H1 (cell line): ENCODE measurements at regions not wholly inside any gene's neighbourhood (a gene's known extent, or its start where the extent isn't known, plus 50 kb on each side); places are given as distances from the start of the nearest gene placed in this dataset.

Experiments
- CTCF ChIA-PET: fragments of 300-600 bp; sonication (Branson Sonifier 250); formaldehyde crosslinking; loops from one replicate; lab custom pipeline; 2021; ENCODE audit not compliant: partially characterized antibody; lab: Charles Lee
- POLR2A ChIA-PET: fragments of 300-600 bp; sonication (Branson Sonifier 250); formaldehyde crosslinking; loops from one replicate; lab custom pipeline; 2021; ENCODE audit warnings: inconsistent platforms; ENCODE audit not compliant: partially characterized antibody; lab: Charles Lee
- DNase-seq, 2 experiments: peaks; one replicate each; pipeline versions ENCODE4 v3.0.0 to v3.0.0-alpha.2; 2010 to 2022; ENCODE audit warnings: low spot score in 2 of 2, low read depth in 1 of 2, mixed read lengths in 1 of 2
- FAIRE-seq: peaks from 2 replicates; lab custom pipeline; 2011; peaks lifted over from hg19 to GRCh38; lab: Jason Lieb, UNC
- H2AFZ ChIP-seq: 2 replicates; pipeline ENCODE4 v1.8.1; 2012; ENCODE audit warnings: low read length, inconsistent platforms
- H2AK5ac ChIP-seq: 2 replicates; pipeline ENCODE4 v1.6.1; 2013; ENCODE audit warnings: low read depth, low read length
- H2BK120ac ChIP-seq: replicated peaks from 2 replicates; pipeline ENCODE3; 2013; ENCODE audit warnings: low read depth, low read length, inconsistent platforms
- H2BK12ac ChIP-seq: 2 replicates; pipeline ENCODE4 v1.6.1; 2013; ENCODE audit warnings: low read depth, low read length
- H2BK15ac ChIP-seq: 2 replicates; pipeline ENCODE4 v1.6.1; 2013; ENCODE audit warnings: low read length
- H2BK20ac ChIP-seq: 2 replicates; pipeline ENCODE4 v1.6.1; 2013; ENCODE audit warnings: low read length
- H2BK5ac ChIP-seq: 2 replicates; pipeline ENCODE4 v1.6.1; 2013; ENCODE audit warnings: low read depth, low read length
- H3K14ac ChIP-seq: 2 replicates; pipeline ENCODE4 v1.6.1; 2013; ENCODE audit warnings: inconsistent platforms; ENCODE audit not compliant: insufficient read length
- H3K18ac ChIP-seq: 2 replicates; pipeline ENCODE4 v1.6.1; 2013; ENCODE audit warnings: low read length; ENCODE audit errors: extremely low read depth
- H3K23ac ChIP-seq: 2 replicates; pipeline ENCODE4 v1.6.1; 2013; ENCODE audit warnings: inconsistent platforms; ENCODE audit not compliant: insufficient read length
- H3K23me2 ChIP-seq: 2 replicates; pipeline ENCODE4 v1.6.1; 2013; ENCODE audit warnings: low read depth, low read length
- H3K27ac ChIP-seq: 2 replicates; pipeline ENCODE4 v1.6.1; 2011; ENCODE audit warnings: low read depth, low read length, inconsistent platforms
- H3K27me3 ChIP-seq, 4 experiments: replicated peaks in 1 of 4; 1 replicate in 1 of 4; 2 replicates in 3 of 4; pipeline versions ENCODE4 v1.6.1 to v1.8.1; 2011 to 2013; ENCODE audit warnings: low read length in 3 of 4, mild to moderate bottlenecking in 3 of 4, inconsistent platforms in 2 of 4, mixed read lengths in 2 of 4, moderate library complexity in 1 of 4; ENCODE audit not compliant: control insufficient read depth in 3 of 4, insufficient read depth in 3 of 4; ENCODE audit errors: extremely low read depth in 1 of 4
- H3K36me3 ChIP-seq, 4 experiments: 2 replicates each; pipeline versions ENCODE4 v1.6.1 to v1.8.1; 2011 to 2013; ENCODE audit warnings: mild to moderate bottlenecking in 4 of 4, low read length in 3 of 4, moderate library complexity in 2 of 4, control low read depth in 1 of 4, inconsistent platforms in 1 of 4; ENCODE audit not compliant: insufficient read depth in 4 of 4, control insufficient read depth in 2 of 4
- H3K4ac ChIP-seq: replicated peaks from 2 replicates; pipeline ENCODE3; 2013; ENCODE audit warnings: low read length, low read depth, mixed read lengths, inconsistent platforms; ENCODE audit not compliant: insufficient read length
- H3K4me1 ChIP-seq, 4 experiments: replicated peaks in 1 of 4; 1 replicate in 1 of 4; 2 replicates in 3 of 4; pipeline versions ENCODE4 v1.6.1 to v1.8.1; 2011 to 2013; ENCODE audit warnings: low read length in 3 of 4, inconsistent platforms in 2 of 4, mixed read lengths in 1 of 4; ENCODE audit not compliant: insufficient read depth in 4 of 4, control insufficient read depth in 3 of 4
- H3K4me2 ChIP-seq, 2 experiments: 2 replicates each; pipeline versions ENCODE4 v1.6.1 to v1.8.1; 2011 to 2013; ENCODE audit warnings: low read depth in 2 of 2, low read length in 2 of 2, control low read depth in 1 of 2, inconsistent platforms in 1 of 2, mild to moderate bottlenecking in 1 of 2; ENCODE audit not compliant: insufficient read depth in 1 of 2
- H3K4me3 ChIP-seq, 4 experiments: fragments of 200-600, 300-600 bp in 1 of 4; sonication (generic), shearing (Covaris generic), sonication (Bioruptor Twin) in 1 of 4; 2 replicates each; pipeline versions ENCODE4 v1.5.1 to v1.8.1; 2011 to 2016; ENCODE audit warnings: low read length in 4 of 4, low read depth in 3 of 4, control low read depth in 2 of 4, inconsistent platforms in 2 of 4, mild to moderate bottlenecking in 2 of 4, mixed read lengths in 1 of 4, moderate library complexity in 1 of 4; ENCODE audit not compliant: insufficient read depth in 2 of 4; ENCODE audit errors: extremely low read depth in 1 of 4
- H3K56ac ChIP-seq: replicated peaks from 2 replicates; pipeline ENCODE3; 2013; ENCODE audit warnings: low read depth, mild to moderate bottlenecking, mixed read lengths, low read length, inconsistent platforms; ENCODE audit not compliant: insufficient read length
- H3K79me1 ChIP-seq: 2 replicates; pipeline ENCODE4 v1.6.1; 2013; ENCODE audit warnings: low read depth, low read length, control low read depth
- H3K79me2 ChIP-seq, 2 experiments: 2 replicates each; pipeline versions ENCODE4 v1.6.1 to v1.8.1; 2012 to 2013; ENCODE audit warnings: low read length in 2 of 2, mild to moderate bottlenecking in 2 of 2, inconsistent platforms in 1 of 2; ENCODE audit not compliant: insufficient read depth in 2 of 2, control insufficient read depth in 1 of 2
- H3K9ac ChIP-seq, 4 experiments: replicated peaks in 1 of 4; 1 replicate in 1 of 4; 2 replicates in 3 of 4; pipeline versions ENCODE4 v1.6.1 to v1.8.1; 2011 to 2013; ENCODE audit warnings: low read depth in 3 of 4, low read length in 3 of 4, control low read depth in 2 of 4, mild to moderate bottlenecking in 2 of 4, moderate library complexity in 2 of 4, inconsistent platforms in 1 of 4; ENCODE audit errors: extremely low read depth in 1 of 4
- H3K9me3 ChIP-seq, 2 experiments: 2 replicates each; pipeline versions ENCODE4 v1.6.1 to v1.8.1; 2012 to 2013; ENCODE audit warnings: mild to moderate bottlenecking in 2 of 2, moderate library complexity in 2 of 2, control low read depth in 1 of 2, inconsistent platforms in 1 of 2, low read depth in 1 of 2, low read length in 1 of 2, mixed read lengths in 1 of 2; ENCODE audit not compliant: insufficient read depth in 2 of 2
- H4K20me1 ChIP-seq, 2 experiments: replicated peaks in 1 of 2; 2 replicates each; pipeline versions ENCODE3 to v1.8.1; 2011 to 2013; ENCODE audit warnings: inconsistent platforms in 2 of 2, low read length in 2 of 2, mild to moderate bottlenecking in 1 of 2; ENCODE audit not compliant: insufficient read depth in 2 of 2, control insufficient read depth in 1 of 2
- H4K5ac ChIP-seq: 2 replicates; pipeline ENCODE4 v1.6.1; 2013; ENCODE audit warnings: low read length, low read depth, mixed read lengths, inconsistent platforms; ENCODE audit not compliant: insufficient read length
- H4K8ac ChIP-seq: 2 replicates; pipeline ENCODE4 v1.8.0; 2013; ENCODE audit warnings: mild to moderate bottlenecking, moderate library complexity, low read length, inconsistent platforms; ENCODE audit not compliant: insufficient read depth; ENCODE audit errors: extremely low read depth
- H4K91ac ChIP-seq: replicated peaks from 2 replicates; pipeline ENCODE3; 2013; ENCODE audit warnings: low read length, mixed read lengths, inconsistent platforms; ENCODE audit not compliant: insufficient read length
- SP2 ChIP-seq: IDR thresholded peaks from 2 replicates; pipeline ENCODE4 v1.6.1; 2012; ENCODE audit warnings: mild to moderate bottlenecking, low read length, inconsistent platforms
- WGBS, 2 experiments: shearing (Covaris generic) in 1 of 2; methylation state at CpG; one replicate each; pipeline versions ENCODE4 v1.1.6 to v1.1.7; 2013 to 2015; ENCODE audit warnings: low lambda C conversion rate in 2 of 2, mixed read lengths in 2 of 2, inconsistent platforms in 1 of 2, low coverage in 1 of 2, missing lambda C conversion rate in 1 of 2; ENCODE audit not compliant: insufficient replicate concordance in 2 of 2, insufficient coverage in 1 of 2, insufficient read length in 1 of 2; ENCODE audit errors: extremely low coverage in 1 of 2, missing lambda C conversion rate in 1 of 2; 5-methylcytosine and 5-hydroxymethylcytosine counted together

- H2BK12ac ChIP-seq: no peak overlapping the region
- H3K4me1 ChIP-seq: 0 out of 7 replicates have a peak, but pooled peaks cover 0 to 2% (median 0%) of the 10 kb centered on the region in 4 experiments
- no peak overlapping the region for H4K5ac ChIP-seq
- no peak for TF ChIP-seq SP2
- TF ChIP-seq, all 59 proteins: peak for 0
- Histone ChIP-seq H3K79me1 (no peaks in the 10 kb centered on the region), H3K23ac (no peak overlapping the region), H3K18ac (no peak overlapping the region), H3K27ac (no peak overlapping the region), H4K91ac (no peak overlapping the region), H2BK120ac (no peak overlapping the region), H3K4ac (no peak overlapping the region), H3K27me3 (no peaks in the 10 kb centered on the region), H4K8ac (no peak overlapping the region), H2BK20ac (no peak overlapping the region), H3K56ac (no peak overlapping the region), H3K9me3 (peaks cover 10 to 14% of the 10 kb centered on the region in 2 experiments; a peak in 3 of 4 replicates), H3K79me2 (no peaks in the 10 kb centered on the region), H2AFZ (no peak overlapping the region), H3K4me3 (no peak overlapping the region), H2BK15ac (no peak overlapping the region), H2BK5ac (no peak overlapping the region), H4K20me1 (no peaks in the 10 kb centered on the region), H3K9ac (no peak overlapping the region), H3K23me2 (no peaks in the 10 kb centered on the region), H2AK5ac (no peak overlapping the region), H3K14ac (no peak overlapping the region), H3K4me2 (no peak overlapping the region), H3K36me3 (no peaks in the 10 kb centered on the region)
- DNase-seq: no peak
- ChIA-PET CTCF (interaction anchor here (1.1 kb wide), 1 partner anchor 25 kb away, joined by 3 read pairs; no protein-coding TSS in a partner anchor), POLR2A (no interaction called here)
- FAIRE-seq: no peak
- 90% methylated on average over 2 of the region's 2 CpGs; no CpG with 5 or more reads in 1 of the 2 experiments for WGBS, 2 experiments
Measured at GRCh38 chr6:169146521-169146920, 107.1 kb downstream of the THBS2 start.
